Activated T-helper 1 cell treated with Interleukin-2 at 50 U/mL for 16 hours (primary cell): ENCODE measurements at regions not wholly inside any gene's neighbourhood (a gene's known extent, or its start where the extent isn't known, plus 50 kb on each side); places are given as distances from the start of the nearest gene placed in this dataset.

Experiments
- DNase-seq: peaks from one replicate; pipeline ENCODE4 v3.0.0-alpha.2; 2020; ENCODE audit warnings: low read depth

DNA sequence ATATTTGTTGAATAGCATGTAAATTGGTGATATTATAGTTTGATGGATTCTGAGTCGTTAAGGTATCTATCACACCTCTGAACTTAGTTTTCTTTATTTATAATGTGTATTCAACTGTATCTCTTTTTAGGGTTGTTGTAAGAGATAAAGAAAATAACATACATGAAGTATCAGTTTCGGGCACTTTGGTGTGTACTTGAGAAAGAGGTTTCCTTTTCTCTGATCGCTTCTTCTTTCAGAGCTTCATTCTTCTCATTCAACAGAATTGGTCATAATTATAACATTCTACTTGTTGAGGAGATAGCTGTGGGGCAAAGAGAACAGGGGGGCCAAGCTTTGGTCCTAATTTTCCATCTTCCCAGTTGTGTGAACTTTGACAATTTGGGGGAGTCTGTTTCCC lies 508.0 kb downstream of the PLPP3 start:
- no peak for DNase-seq

DNA sequence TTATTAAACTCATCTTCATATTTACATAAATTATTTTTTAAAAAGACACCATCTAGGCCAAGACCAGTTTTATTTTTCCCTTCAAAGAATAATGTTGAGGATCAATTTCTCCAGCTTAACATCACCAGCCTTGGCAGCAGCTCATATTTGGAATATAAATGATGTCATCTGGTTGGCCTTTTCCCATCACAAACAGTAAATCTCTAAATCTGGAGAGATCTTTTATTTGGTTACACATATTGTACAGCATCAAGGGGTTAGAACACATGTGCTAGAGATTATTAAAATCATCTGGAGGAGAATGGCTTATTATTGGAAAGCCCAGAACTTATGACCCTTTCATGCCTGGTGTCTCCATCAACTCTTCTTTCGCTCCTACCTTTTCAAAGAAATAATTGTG lies 508.8 kb downstream of the PLPP3 start:
- no peak for DNase-seq

DNA sequence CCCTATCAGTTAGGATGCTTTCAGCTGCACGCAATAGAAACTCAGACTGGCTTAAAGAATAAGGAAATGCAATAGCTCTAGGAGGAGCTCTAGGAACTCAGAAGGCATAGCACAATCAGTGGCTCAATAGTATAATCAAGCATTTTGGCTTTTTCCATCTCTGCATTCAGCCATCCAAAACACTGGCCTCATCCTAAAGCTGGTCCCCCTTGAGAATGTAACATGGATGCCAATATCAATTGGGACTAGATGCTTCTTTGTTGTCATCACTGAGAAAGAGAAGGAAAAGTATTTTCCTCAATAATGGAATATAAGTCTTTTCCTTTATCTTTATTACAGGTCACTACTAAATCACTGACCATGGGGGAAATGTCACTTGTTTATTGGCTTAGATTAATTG lies 509.5 kb downstream of the PLPP3 start:
- DNase-seq, result no peak

DNA sequence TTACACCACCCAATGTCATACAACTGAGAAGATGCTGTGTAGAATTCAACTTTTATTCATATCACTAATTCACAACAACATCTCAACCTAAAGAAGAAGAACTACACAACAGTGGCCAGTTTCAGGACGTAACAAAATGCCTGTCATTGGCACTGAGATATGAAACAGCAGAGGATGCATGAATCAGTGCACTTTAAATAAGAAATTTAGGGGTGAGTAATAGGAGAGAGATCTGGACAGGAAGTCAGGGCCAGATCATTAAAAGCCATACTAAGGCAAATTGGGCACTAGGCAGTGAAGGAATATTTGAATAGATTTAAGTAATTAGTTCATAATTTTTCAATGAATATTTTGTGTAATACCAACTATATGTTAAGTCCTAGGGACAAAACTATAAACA lies 510.5 kb downstream of the PLPP3 start:
- no peak for DNase-seq

DNA sequence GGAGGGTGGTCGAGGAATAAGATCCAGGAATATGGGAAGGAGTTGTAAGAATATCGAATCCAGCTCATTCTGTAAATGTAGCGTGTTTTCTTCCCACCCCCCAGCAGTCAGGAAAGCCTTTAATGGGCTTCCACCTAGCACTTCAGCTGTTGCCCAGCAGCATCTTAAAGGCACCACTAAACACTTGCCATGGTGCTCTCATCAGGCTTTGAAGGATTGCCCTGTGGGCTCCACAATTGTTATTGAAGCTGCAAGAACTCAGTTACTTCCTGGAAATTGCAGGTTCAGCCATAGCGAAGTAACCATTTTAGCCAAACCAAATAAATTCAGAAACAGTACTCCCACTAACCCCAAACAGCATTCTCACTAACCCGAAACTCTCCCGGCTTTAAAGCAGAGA lies 511.2 kb downstream of the PLPP3 start:
- no peak for DNase-seq

DNA sequence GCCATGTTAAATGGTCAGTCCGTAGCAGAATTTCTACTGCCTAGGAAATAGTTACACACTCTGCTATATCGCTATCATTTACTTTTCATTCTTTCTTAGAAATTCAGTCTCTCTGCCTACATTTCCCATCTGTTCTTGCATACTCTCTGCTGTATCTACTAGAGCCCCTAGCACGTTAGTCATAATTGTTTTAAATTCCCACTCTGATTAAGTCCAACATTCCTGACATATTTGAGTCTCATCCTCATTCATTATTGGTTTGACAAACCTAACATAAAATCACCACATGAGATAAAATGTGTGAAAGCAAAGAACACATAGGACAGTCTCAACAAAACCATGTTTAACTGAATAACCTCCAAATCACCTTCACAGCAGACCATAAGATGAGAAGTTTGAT lies 513.6 kb downstream of the PLPP3 start:
- DNase-seq, result no peak

DNA sequence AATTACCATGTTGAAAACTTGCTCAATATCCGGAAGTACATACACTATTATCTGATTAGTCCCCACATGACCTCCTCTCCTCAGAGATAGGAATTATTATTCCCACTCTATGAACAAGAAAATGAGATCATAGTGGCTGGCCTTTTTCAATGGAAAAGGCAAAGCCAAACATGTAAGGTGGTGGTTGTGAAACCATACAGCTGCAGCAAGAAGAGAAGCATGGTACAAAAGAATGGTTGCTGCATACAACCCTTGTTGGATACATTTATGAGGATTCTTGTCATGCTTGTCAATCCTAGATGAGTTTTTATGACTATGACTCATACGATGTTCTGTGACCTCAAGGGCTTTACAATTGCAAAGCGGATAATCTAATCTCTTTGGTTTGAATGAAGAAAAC lies 514.7 kb downstream of the PLPP3 start:
- DNase-seq, result no peak

DNA sequence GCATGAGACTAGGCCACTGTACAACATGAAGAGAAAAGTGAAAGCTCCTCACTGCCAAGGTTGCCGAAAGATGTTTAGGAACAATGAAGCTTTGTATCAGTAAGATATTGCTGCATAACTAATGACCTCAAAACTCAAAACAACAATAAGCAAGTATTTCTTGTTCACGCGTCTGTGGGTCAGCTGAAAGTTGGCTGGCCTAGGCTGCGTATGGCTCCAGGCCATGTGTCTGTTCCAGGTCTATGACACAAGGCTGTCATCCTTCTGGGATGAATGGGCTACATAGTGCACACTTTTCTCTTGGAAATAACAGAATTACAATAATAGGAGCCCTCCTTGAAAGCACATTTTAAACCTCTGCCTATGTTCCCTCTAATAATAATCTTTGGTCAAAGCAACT lies 515.9 kb downstream of the PLPP3 start:
- no peak for DNase-seq

DNA sequence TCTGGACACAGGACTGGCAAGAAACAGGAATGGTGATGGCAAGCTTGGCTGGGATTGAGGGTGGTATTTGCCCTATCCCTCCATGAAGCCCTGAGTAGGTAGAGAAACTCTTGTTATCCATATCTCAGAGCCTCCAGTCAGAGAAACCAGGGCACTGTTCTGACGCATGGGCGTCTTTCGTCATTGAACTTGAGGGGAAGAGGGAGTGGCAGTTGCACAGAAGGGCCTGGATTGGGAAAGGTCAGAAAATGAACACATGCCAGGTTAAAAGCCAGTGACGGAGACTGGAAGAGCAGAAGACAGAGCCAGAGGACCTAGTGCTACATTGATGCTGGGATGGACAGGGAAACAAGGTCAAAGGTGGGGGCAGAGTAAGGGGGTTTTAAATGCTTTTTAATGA lies 516.7 kb downstream of the PLPP3 start:
- no peak for DNase-seq

DNA sequence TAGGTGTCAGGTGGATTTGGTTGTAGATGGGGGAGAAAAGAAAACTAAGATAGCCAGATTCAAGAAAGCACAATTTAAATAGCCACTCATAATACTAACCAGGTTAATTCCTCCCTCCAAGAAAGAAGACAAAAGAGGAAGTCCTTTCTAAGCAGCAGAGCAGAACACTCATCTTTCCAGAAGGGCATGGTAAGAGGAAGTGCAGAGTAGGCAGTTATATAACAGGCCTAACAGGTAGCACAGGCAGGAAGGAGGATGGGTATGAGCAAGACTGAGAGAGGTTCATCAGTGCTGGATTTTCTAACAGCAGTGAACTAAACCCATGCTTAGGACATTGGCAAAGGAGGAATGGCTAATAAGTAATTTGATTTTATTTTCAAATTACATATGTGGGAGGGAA lies 517.5 kb downstream of the PLPP3 start:
- DNase-seq, result no peak

DNA sequence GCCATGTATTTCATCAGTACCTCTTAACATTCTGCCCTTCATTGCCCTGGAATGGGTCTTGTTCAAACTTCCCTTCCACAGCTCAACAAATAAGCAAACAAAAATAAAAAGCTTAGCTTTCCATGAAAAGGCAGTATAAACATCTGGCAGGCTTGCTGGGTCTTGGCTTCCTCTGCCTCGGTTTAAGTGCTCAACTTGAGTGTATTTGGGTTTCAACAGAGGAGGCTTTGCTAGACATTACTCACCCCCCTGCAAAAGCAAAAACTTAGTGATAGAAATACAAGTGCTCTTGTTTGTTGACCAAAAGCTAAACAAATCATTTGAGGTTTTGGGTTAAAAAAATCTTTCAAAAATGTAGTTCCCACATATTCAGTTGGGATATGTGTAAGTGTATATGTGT lies 518.5 kb downstream of the PLPP3 start:
- no peak for DNase-seq

DNA sequence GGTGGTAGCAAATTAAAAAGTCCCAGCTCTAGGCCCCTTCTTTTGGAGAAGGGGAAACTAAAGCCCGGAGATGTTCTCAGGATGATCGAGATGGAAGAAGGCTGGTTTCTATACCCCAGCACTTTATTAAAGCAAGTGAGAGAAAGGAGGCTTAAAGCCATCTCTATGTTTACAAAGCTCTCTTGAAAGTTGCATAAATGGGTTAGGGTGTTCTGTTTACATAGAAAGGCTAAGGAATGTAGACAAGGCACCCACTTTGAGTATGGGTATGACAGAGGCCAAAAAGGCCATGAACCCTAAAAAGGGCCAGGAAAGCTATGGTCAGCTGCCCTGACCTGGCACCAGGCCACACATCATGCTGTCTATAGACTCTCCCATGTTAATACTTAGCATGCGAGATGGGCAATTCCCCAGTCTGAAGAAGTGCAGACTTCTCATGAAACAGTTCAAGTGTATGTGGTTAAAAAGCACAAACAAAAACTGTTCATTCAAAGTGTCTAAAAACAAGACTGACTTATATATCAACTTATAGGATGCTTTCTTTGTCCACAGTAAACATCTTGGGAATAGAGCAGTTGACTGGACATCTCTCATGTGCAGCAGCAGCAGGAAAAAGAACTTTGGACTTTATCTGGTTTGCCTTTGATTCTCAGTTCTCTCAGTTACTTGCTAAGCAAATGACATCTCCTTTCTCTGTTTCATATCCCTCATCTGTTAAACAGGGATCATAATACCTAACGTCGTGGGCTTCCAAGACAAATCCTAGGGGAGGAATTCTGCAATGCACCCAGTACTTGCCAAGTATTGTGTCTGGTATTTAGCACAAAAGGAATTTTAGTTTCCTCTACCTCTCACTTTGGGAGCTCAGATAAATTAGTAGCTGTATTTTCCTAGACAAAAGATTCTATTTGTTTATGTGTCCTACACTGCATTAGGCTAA lies 521.6 kb downstream of the PLPP3 start:
- no peak for DNase-seq

DNA sequence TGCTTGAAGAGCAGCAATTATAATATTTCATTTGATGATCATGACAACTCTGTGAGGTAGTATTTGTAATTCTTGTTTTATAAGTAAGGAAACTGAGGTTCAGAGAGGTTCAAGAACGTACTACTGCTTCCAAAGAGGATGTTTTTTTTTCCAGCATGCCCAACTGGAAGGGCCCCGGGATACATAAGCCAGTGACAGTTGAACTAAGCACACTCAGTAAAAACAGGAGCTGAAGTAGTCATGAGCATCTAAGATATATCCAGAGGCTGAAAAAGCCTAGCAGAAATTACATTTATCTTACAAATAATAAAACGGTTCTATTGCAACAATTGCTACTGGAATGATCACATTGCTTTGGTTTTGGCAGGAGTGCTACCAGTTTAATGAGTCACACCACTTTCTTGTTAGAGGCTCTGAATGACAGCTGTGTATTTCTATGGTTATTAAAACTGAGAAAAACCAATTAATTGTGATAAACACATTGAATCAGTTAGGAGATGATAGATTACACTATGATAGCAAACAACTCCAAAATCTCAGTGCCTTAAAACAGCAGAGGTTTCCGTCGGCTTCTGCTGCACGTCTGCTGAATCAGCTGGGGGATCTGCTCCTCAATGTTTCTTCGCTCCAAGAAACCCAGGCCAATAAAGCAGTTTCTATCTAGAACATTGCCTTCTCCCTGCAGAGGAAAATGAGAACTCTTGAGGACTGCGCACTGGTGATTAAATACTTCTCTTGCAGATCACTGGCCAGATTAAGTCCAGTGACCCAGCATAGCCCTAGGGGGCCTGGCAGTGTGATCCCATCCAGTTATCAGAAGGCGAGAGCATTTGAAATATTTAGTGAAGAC lies 522.7 kb downstream of the PLPP3 start:
- no peak for DNase-seq

DNA sequence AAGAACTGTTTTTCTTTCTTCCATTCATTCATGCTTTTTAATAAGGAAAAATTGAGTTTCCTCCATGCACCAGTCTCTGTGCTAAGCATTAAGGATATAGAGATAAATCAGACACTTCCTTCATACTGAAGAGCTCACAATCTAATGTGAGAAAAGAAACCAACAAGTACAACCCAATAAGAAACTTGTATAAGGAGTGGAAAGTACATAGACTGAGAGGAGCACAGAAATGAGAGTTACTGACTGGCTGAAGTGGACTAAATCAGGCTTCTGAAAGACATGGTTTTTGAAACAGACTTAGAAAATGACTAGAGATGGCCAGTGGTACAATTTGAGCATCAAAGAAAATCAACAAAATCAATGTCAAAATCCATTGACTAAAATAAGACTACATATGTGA lies 524.4 kb downstream of the PLPP3 start:
- DNase-seq, result no peak

DNA sequence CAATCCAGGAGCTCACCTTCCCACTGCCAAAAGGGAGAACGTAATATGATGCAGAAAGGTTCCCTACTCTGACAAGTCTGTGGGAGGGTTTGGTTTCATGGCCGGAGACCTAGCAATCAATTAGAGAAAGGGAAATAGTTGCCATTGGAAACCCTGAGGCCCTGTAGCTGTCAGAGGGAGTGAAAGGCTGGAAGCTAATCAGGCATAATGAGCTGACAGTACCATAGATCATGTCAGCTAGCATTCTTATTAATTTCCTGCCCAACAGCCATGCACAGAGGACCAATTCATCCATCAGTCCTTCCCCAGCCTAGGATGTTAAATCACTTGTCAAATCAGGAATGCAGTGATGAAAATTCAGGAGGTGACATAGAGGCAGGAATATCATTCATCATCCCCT lies 527.3 kb downstream of the PLPP3 start:
- no peak for DNase-seq

DNA sequence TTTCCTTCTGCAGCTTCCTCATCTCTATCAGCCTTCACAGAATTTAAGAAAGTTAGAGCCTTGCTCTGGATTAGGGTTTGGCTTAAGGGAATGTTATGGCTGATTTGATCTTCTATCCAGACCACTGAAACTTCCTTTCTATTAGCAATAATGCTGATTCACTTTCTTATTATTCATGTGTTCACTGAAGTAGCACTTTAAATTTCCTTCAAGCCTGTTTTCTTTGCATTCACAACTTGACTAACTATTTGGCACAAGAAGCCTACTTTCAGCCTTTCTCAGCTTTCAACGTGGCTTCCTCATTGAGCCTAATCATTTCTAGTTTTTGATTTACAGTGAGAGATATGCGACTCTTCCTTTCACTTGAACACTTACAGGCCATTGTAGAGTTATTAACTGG lies 528.5 kb downstream of the PLPP3 start:
- no peak for DNase-seq

DNA sequence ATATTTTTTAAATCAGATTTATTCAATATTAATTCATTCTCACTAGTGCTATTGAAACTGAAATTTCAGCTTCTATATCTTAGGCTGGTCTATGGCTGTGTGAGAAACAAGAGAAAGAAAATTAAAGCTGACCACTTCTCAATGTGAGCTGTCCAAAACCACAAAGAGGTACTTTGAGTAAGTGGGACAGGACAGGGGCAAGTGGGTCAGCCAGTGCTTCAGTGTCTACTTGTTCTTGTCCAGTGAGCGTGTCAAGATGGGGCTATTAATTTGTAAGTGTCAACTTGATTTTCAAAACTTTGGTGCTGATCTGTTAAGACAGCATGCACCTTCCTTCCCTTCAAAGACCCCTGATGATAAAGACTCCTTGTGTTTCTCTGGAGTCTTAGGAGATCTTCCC lies 533.9 kb downstream of the PLPP3 start:
- DNase-seq, result no peak

DNA sequence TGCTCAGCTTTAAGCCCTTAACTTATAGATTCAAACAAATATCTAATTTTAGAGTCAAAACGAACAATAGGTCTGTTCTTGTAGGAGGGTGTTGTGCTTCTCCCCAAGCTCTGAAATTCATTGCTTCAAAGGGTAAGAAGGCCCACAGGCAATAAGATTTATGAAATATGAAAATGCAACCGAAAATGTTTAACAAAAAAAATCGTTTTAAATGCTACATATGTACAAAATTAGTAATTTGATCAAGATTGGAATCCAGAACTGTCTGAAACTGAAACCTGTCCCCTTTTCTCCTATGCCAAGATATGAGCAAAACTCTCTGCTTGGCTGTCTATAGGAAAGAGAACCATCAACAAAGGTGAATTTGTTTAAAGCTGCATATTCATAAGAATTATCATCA lies 534.3 kb downstream of the PLPP3 start:
- no peak for DNase-seq

DNA sequence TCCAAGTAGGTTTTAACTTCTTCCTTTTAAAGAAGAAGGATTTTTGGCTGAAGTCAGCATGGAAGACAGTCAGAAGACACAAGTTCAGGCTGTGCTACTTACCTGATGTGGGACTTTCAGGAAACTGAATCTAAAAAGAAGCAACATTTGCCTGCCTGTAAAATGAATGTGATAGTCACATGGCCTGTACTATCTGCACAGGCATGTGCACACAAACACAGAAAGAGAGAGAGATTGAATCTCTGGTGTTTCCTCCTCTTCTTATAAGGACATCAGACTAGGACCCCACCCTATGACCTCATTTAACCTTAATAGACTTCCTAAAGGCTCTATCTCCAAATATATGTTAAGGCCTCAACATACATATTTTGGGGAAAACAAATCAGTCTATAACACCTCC lies 542.9 kb downstream of the PLPP3 start:
- DNase-seq, result no peak

DNA sequence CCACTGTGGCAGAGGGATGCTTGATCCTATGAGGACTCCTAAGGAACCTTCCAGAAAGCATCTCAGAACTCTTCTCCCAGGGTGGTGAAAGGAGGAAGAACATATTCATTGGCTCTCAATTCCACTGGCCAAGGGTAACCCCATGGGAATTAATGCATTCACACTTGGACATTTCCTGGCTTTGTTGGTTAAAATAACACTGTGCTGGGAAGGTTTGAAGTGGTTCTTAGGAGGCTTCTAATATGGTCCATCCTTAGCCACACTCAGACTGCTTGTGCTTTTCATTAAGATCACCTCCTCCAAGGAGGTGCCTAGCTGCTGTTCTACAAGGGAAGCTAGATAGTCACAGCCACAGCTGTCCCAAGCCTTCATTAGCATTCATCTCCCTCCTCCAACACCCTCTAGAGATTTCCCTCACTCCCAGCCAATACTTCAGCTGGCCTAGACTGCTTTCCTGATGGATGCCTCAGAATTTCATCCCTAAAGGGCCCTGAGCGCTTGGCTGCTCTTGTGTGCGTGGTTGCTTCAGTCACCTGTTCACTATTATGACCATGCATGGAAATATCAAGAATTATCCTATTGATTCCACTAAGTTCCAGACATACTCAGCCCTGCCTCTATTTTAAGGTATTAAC lies 544.4 kb downstream of the PLPP3 start:
- no peak for DNase-seq

DNA sequence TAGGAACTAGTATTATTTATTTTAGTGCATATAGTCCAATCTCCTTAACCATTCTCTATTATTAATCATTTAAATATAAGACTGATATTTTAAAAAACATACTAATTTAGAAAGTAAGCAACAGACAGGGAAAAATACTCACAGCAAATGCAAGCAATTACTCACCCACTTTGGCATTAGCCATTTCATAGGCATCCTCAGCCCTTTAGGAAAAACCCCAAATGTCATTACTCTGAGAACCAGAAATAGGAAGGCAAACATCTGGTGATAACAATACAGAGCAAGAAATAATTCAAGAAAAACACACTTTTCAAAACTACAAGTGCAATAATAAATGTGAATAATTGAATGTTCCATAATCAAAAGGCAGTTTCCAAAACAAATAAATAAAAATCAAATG lies 545.1 kb downstream of the PLPP3 start:
- no peak for DNase-seq

DNA sequence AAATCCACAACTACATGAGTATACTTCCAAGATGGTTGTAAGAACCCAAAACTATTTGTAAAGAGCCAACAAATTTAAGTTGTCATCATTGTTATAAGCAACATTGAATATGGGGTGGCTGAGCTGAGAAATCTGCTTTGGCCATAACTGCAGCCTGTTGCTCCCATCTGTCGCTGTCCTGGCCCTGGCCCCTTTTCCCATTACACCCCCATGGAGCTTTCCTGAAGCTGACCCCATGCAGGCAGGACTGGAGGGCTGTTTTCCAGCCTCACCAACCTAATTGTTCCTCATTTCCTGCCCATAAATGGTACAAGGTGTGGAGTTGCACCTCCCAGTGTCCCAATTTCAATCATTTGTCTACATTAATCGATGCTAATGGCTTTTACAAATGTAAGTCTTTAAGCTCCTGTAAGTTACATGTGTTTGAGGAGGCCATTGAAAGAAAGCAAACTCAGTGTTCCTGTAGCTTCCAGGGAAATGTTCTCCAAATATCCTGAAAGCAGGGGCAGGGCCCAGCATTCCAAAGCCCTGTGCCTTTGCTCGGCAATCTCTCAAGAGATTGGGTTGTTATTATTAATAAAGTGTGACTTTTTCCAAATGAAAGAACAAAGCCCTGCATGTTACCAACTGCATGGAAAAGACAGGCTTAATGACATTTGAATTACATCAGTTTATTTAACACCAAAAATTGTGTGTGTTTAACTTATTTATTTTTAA lies 545.9 kb downstream of the PLPP3 start:
- DNase-seq, result no peak
